GM10266 (cell line): ENCODE measurements at regions not wholly inside any gene's neighbourhood (a gene's known extent, or its start where the extent isn't known, plus 50 kb on each side); places are given as distances from the start of the nearest gene placed in this dataset.

ENCODE experiments used
- DNase-seq: peaks from one replicate; pipeline ENCODE4 v3.0.0; 2012; ENCODE audit errors: extremely low spot score
- TF ChIP-seq, protein P1 (sequence below): IDR thresholded peaks from 2 replicates; pipeline ENCODE4 v1.5.1; 2012; ENCODE audit warnings: mild to moderate bottlenecking, low read depth; ENCODE audit not compliant: control insufficient read depth, insufficient read depth; ENCODE audit errors: missing control alignments

DNA sequence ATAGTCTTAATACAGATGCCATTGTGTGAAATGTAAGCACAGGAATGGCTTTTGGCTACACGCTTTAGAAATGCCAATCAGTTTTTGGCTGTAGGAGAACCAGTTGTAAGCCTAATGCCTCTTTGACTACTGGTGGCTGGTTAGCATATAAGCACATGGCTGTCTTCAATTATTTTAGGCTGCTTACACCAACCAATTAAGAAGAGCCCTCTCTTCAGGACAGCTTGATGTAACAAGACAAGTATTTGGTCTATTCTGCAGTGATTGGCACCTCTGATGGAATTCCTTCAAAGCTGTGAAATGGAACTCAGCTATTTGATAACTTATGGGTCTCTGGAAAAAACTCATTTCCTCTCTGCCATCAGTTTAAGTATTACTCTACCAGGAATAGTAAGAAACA lies 680.1 kb upstream of the FSHR start:
- TF ChIP-seq, protein P1, sequence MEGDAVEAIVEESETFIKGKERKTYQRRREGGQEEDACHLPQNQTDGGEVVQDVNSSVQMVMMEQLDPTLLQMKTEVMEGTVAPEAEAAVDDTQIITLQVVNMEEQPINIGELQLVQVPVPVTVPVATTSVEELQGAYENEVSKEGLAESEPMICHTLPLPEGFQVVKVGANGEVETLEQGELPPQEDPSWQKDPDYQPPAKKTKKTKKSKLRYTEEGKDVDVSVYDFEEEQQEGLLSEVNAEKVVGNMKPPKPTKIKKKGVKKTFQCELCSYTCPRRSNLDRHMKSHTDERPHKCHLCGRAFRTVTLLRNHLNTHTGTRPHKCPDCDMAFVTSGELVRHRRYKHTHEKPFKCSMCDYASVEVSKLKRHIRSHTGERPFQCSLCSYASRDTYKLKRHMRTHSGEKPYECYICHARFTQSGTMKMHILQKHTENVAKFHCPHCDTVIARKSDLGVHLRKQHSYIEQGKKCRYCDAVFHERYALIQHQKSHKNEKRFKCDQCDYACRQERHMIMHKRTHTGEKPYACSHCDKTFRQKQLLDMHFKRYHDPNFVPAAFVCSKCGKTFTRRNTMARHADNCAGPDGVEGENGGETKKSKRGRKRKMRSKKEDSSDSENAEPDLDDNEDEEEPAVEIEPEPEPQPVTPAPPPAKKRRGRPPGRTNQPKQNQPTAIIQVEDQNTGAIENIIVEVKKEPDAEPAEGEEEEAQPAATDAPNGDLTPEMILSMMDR = no peak
- no peak for DNase-seq

DNA sequence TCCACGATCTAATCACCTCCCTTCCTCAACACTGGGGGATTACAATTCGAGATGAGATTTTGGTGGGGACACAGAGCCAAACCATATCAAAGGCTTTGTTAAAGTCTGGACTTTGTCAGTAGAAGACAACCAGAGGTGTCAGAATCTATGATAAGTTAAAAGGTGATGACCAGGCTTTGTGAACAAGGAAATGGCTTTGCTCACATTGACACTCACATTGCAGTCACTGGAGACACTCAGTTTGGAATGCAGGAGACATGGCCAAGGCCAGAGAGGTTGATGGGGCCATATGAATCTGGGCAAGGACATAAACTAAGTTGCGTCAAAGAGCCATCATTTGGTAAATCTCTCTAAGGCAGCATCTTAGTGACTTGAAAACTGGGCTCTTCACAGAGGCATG lies 678.2 kb upstream of the FSHR start:
- TF ChIP-seq, protein P1 = no peak
- no peak for DNase-seq

DNA sequence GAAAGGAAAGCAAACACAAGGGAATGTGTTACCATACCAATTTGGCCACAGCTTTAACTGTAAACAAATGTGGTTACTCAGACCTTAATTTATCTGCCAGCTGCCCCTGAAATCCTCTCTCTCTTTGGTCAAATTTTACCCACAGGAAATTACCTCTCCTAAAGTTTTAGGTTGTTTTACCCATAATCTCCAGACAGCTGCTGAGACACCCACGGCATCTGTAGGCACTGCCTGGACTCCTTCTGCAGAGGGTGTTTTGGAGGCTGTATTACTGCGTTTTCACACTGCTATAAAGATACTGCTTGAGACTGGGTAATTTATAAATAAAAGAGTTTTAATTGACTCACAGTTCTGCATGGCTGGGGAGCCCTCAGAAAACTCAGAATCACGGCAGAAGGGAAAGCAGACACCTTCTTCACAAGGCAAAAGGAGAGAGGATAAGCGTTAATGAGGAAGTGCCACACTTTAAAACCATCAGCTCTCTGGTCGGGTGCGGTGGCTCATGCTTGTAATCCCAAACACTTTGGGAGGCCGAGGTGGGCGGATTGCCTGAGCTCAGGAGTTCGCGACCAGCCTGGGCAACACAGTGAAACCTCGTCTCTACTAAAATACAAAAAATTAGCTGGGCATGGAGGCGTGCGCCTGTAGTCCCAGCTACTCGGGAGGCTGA lies 677.5 kb upstream of the FSHR start:
- TF ChIP-seq, protein P1 = no peak
- no peak for DNase-seq

DNA sequence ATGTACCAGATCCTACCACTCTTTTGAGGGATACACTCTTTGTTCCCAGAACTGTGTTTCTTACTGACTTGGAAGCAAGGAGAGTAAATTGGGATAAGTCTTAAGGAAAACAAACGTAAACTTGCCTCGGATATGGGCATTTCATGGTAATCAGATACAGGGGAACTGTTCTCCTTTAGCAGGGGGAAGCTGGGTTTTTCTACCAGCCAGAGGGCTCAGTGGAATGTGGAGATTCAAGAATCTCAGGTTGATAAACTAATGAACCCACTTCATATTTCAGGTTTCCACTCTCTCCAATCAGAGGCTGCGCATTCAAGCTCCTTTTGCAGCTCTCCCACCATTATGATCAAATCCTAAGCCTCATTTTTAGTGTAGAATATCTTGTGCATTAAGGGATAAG lies 676.5 kb upstream of the FSHR start:
- DNase-seq = no peak
- TF ChIP-seq, protein P1 = no peak

DNA sequence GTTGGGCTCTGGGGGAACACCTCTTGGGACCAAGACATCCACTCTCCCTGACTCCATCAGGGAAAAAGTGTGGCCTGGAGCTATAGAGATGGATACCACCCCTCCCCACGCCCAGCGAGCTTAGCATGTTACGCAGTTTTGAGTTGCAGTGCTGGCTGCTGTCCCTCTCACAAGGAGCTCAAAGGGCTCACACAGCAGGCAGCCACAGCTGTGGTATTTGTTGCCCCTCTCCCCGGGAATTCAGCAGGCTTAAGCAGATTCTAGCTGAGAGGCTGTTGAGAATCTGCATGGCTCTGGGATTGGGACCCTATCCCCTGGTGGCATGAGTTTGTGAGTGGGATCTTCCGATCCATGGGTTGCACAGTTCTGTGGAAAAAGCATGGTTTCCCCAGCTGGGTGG lies 673.1 kb upstream of the FSHR start:
- TF ChIP-seq, protein P1 = no peak
- no peak for DNase-seq

DNA sequence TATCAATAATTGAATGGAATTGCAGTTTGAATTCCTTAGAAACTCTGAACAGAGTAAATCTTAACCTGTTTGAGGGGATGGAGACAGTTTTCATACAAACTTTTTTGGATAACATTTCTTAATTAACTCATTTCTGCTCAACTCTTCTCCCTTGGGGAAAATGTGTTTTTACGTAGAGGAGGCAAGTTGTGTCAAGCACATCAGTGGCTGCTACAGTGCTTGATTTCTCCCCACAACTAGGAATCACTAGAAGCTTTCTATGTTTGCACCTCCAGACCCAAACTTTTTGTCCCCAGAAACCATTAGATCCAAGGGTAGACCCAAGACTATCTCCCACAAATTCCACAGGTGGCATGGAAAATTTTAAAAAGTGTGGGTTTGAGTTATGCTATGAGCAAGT lies 658.9 kb upstream of the FSHR start:
- DNase-seq = no peak
- TF ChIP-seq, protein P1 = no peak

DNA sequence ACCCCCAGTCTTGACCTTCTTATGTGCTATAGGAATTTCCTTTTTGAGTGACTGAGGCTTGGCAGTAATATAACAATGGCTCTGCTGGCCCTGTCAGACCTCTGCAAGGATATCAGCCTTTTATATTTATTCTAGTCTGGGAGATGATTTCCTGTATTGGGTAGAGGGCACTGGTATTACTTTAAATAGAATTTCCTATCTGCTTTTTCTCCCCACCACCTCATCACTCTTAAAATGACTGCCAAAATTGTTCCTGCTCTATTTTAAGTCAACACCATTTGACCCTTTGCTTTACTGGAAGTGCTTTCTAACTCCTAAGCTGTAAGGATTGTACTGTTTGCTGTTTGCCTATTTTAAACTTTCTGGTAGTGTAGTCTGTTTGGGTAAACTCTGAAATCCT lies 658.4 kb upstream of the FSHR start:
- DNase-seq = no peak
- TF ChIP-seq, protein P1 = no peak
